ENCODE measurements at regions not wholly inside any gene's neighbourhood (a gene's known extent, or its start where the extent isn't known, plus 50 kb on each side); places are given as distances from the start of the nearest gene placed in this dataset.
"Not testable (repeated sequence)": the region's sequence is repeated elsewhere in the genome, so short reads cannot be mapped to it uniquely, and the experiment has no call there.

- H3K27me3 ChIP-seq (ENCODE audit: control insufficient read depth, insufficient read depth, low read length); H3K9me3 ChIP-seq (ENCODE audit: control insufficient read depth, insufficient read depth, low read depth, low read length); H3K9ac ChIP-seq (ENCODE audit: low read length); H3K27ac ChIP-seq (ENCODE audit: low read depth, low read length); H3K4me3 ChIP-seq (ENCODE audit: low read depth, low read length); H3K4me1 ChIP-seq (ENCODE audit: control insufficient read depth, insufficient read depth, low read length); H3K36me3 ChIP-seq (ENCODE audit: control insufficient read depth, insufficient read depth, low read length): not testable (repeated sequence)
Observed at GRCh38 chr2:211219548-211219947, 663.1 kb downstream of the CPS1 start.

- Histone ChIP-seq H3K9ac (ENCODE audit: low read length) (no peak overlapping the region), H3K9me3 (ENCODE audit: control insufficient read depth, insufficient read depth, low read depth, low read length) (no peaks in the 10 kb centered on the region), H3K36me3 (ENCODE audit: control insufficient read depth, insufficient read depth, low read length) (no peaks in the 10 kb centered on the region), H3K27me3 (ENCODE audit: control insufficient read depth, insufficient read depth, low read length) (no peaks in the 10 kb centered on the region), H3K4me3 (ENCODE audit: low read depth, low read length) (no peak overlapping the region), H3K27ac (ENCODE audit: low read depth, low read length) (no peak overlapping the region), H3K4me1 (ENCODE audit: control insufficient read depth, insufficient read depth, low read length) (no peaks in the 10 kb centered on the region)
Observed at GRCh38 chr2:211225784-211226183, 669.4 kb downstream of the CPS1 start.

GRCh38 chr2:211228559-211228958 lies 672.2 kb downstream of the CPS1 start:
- no peak overlapping the region for H3K4me3 ChIP-seq (ENCODE audit: low read depth, low read length)
- H3K9me3 ChIP-seq (ENCODE audit: control insufficient read depth, insufficient read depth, low read depth, low read length): no peaks in the 10 kb centered on the region
- no peak overlapping the region for H3K27ac ChIP-seq (ENCODE audit: low read depth, low read length)
- H3K4me1 ChIP-seq (ENCODE audit: control insufficient read depth, insufficient read depth, low read length): no peaks in the 10 kb centered on the region
- no peaks in the 10 kb centered on the region for H3K36me3 ChIP-seq (ENCODE audit: control insufficient read depth, insufficient read depth, low read length)
- H3K27me3 ChIP-seq (ENCODE audit: control insufficient read depth, insufficient read depth, low read length): no peaks in the 10 kb centered on the region
- H3K9ac ChIP-seq (ENCODE audit: low read length): no peak overlapping the region

- H3K9me3 ChIP-seq (ENCODE audit: control insufficient read depth, insufficient read depth, low read depth, low read length): no peaks in the 10 kb centered on the region
- H3K27ac ChIP-seq (ENCODE audit: low read depth, low read length): no peak overlapping the region
- no peaks in the 10 kb centered on the region for H3K36me3 ChIP-seq (ENCODE audit: control insufficient read depth, insufficient read depth, low read length)
- H3K4me3 ChIP-seq (ENCODE audit: low read depth, low read length): no peak overlapping the region
- H3K4me1 ChIP-seq (ENCODE audit: control insufficient read depth, insufficient read depth, low read length): no peaks in the 10 kb centered on the region
- H3K27me3 ChIP-seq (ENCODE audit: control insufficient read depth, insufficient read depth, low read length): no peaks in the 10 kb centered on the region
- no peak overlapping the region for H3K9ac ChIP-seq (ENCODE audit: low read length)
Observed at GRCh38 chr2:211237586-211238275, 681.3 kb downstream of the CPS1 start.

GRCh38 chr2:211241891-211242290 lies 685.5 kb downstream of the CPS1 start:
- Histone ChIP-seq H3K36me3 (ENCODE audit: control insufficient read depth, insufficient read depth, low read length) (no peaks in the 10 kb centered on the region), H3K27me3 (ENCODE audit: control insufficient read depth, insufficient read depth, low read length) (no peaks in the 10 kb centered on the region), H3K9ac (ENCODE audit: low read length) (no peak overlapping the region), H3K4me1 (ENCODE audit: control insufficient read depth, insufficient read depth, low read length) (no peaks in the 10 kb centered on the region), H3K27ac (ENCODE audit: low read depth, low read length) (no peak overlapping the region), H3K9me3 (ENCODE audit: control insufficient read depth, insufficient read depth, low read depth, low read length) (no peaks in the 10 kb centered on the region), H3K4me3 (ENCODE audit: low read depth, low read length) (no peak overlapping the region)

GRCh38 chr2:211247751-211248150 lies 691.4 kb downstream of the CPS1 start:
- Histone ChIP-seq H3K9ac (ENCODE audit: low read length) (no peak overlapping the region), H3K9me3 (ENCODE audit: control insufficient read depth, insufficient read depth, low read depth, low read length) (no peaks in the 10 kb centered on the region), H3K27me3 (ENCODE audit: control insufficient read depth, insufficient read depth, low read length) (no peaks in the 10 kb centered on the region), H3K4me1 (ENCODE audit: control insufficient read depth, insufficient read depth, low read length) (peaks cover 6% of the 10 kb centered on the region), H3K27ac (ENCODE audit: low read depth, low read length) (no peak overlapping the region), H3K36me3 (ENCODE audit: control insufficient read depth, insufficient read depth, low read length) (no peaks in the 10 kb centered on the region), H3K4me3 (ENCODE audit: low read depth, low read length) (no peak overlapping the region)

GRCh38 chr2:211248841-211249240 lies 692.4 kb downstream of the CPS1 start:
- no peaks in the 10 kb centered on the region for H3K27me3 ChIP-seq (ENCODE audit: control insufficient read depth, insufficient read depth, low read length)
- H3K9me3 ChIP-seq (ENCODE audit: control insufficient read depth, insufficient read depth, low read depth, low read length): no peaks in the 10 kb centered on the region
- H3K4me1 ChIP-seq (ENCODE audit: control insufficient read depth, insufficient read depth, low read length): peaks cover 6% of the 10 kb centered on the region
- H3K36me3 ChIP-seq (ENCODE audit: control insufficient read depth, insufficient read depth, low read length): no peaks in the 10 kb centered on the region
- no peak overlapping the region for H3K27ac ChIP-seq (ENCODE audit: low read depth, low read length)
- no peak overlapping the region for H3K9ac ChIP-seq (ENCODE audit: low read length)
- H3K4me3 ChIP-seq (ENCODE audit: low read depth, low read length): no peak overlapping the region

- 0 out of 2 replicates have a peak overlapping the region, but pooled peaks have one; percentile 29 for H3K27ac ChIP-seq (ENCODE audit: low read depth, low read length)
- H3K4me3 ChIP-seq (ENCODE audit: low read depth, low read length): no peak overlapping the region
- H3K36me3 ChIP-seq (ENCODE audit: control insufficient read depth, insufficient read depth, low read length): no peaks in the 10 kb centered on the region
- H3K27me3 ChIP-seq (ENCODE audit: control insufficient read depth, insufficient read depth, low read length): no peaks in the 10 kb centered on the region
- no peak overlapping the region for H3K9ac ChIP-seq (ENCODE audit: low read length)
- no peaks in the 10 kb centered on the region for H3K9me3 ChIP-seq (ENCODE audit: control insufficient read depth, insufficient read depth, low read depth, low read length)
- H3K4me1 ChIP-seq (ENCODE audit: control insufficient read depth, insufficient read depth, low read length): peaks cover 6% of the 10 kb centered on the region
Observed at GRCh38 chr2:211251016-211251415, 694.6 kb downstream of the CPS1 start.

- Histone ChIP-seq H3K4me3 (ENCODE audit: low read depth, low read length) (no peak overlapping the region), H3K9ac (ENCODE audit: low read length) (no peak overlapping the region), H3K27me3 (ENCODE audit: control insufficient read depth, insufficient read depth, low read length) (no peaks in the 10 kb centered on the region), H3K27ac (ENCODE audit: low read depth, low read length) (no peak overlapping the region), H3K36me3 (ENCODE audit: control insufficient read depth, insufficient read depth, low read length) (no peaks in the 10 kb centered on the region), H3K9me3 (ENCODE audit: control insufficient read depth, insufficient read depth, low read depth, low read length) (no peaks in the 10 kb centered on the region; the same call in 1 of the 2 replicates), H3K4me1 (ENCODE audit: control insufficient read depth, insufficient read depth, low read length) (no peaks in the 10 kb centered on the region)
Observed at GRCh38 chr2:211258646-211259335, 702.4 kb downstream of the CPS1 start.

GRCh38 chr2:211259831-211260476 lies 703.6 kb downstream of the CPS1 start:
- Histone ChIP-seq H3K36me3 (ENCODE audit: control insufficient read depth, insufficient read depth, low read length) (no peaks in the 10 kb centered on the region), H3K4me3 (ENCODE audit: low read depth, low read length) (no peak overlapping the region), H3K4me1 (ENCODE audit: control insufficient read depth, insufficient read depth, low read length) (no peaks in the 10 kb centered on the region), H3K9ac (ENCODE audit: low read length) (no peak overlapping the region), H3K27ac (ENCODE audit: low read depth, low read length) (no peak overlapping the region), H3K27me3 (ENCODE audit: control insufficient read depth, insufficient read depth, low read length) (no peaks in the 10 kb centered on the region), H3K9me3 (ENCODE audit: control insufficient read depth, insufficient read depth, low read depth, low read length) (no peaks in the 10 kb centered on the region; the same call in 1 of the 2 replicates)

- Histone ChIP-seq H3K9me3 (ENCODE audit: control insufficient read depth, insufficient read depth, low read depth, low read length) (peaks cover 5% of the 10 kb centered on the region), H3K4me1 (ENCODE audit: control insufficient read depth, insufficient read depth, low read length) (no peaks in the 10 kb centered on the region), H3K9ac (ENCODE audit: low read length) (no peak overlapping the region), H3K4me3 (ENCODE audit: low read depth, low read length) (no peak overlapping the region), H3K27me3 (ENCODE audit: control insufficient read depth, insufficient read depth, low read length) (no peaks in the 10 kb centered on the region), H3K27ac (ENCODE audit: low read depth, low read length) (no peak overlapping the region), H3K36me3 (ENCODE audit: control insufficient read depth, insufficient read depth, low read length) (no peaks in the 10 kb centered on the region)
Observed at GRCh38 chr2:211270257-211270656, 713.9 kb downstream of the CPS1 start.
